ENCODE measurements at regions not wholly inside any gene's neighbourhood (a gene's known extent, or its start where the extent isn't known, plus 50 kb on each side); places are given as distances from the start of the nearest gene placed in this dataset.

DNA sequence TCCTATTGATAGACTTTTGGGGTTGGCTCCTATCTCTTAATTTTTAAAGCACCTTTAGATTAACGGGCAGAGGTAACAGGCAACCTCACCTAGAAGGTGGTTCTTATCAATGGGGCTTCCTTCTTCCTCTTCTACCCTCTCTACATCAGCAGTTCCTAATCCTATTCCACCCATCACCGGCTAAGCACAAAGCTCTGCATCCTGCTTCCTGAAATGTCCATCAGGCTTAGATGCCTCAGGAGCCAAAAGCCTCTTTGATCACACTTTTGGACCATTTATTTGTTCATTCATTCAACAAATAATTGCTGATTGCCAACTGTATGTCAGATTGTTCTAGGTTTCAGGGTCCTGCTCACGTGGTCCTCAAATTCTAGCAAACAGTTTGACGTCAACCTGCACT, 586.0 kb downstream of the TOX3 start:
- DNase-seq = no peak

DNA sequence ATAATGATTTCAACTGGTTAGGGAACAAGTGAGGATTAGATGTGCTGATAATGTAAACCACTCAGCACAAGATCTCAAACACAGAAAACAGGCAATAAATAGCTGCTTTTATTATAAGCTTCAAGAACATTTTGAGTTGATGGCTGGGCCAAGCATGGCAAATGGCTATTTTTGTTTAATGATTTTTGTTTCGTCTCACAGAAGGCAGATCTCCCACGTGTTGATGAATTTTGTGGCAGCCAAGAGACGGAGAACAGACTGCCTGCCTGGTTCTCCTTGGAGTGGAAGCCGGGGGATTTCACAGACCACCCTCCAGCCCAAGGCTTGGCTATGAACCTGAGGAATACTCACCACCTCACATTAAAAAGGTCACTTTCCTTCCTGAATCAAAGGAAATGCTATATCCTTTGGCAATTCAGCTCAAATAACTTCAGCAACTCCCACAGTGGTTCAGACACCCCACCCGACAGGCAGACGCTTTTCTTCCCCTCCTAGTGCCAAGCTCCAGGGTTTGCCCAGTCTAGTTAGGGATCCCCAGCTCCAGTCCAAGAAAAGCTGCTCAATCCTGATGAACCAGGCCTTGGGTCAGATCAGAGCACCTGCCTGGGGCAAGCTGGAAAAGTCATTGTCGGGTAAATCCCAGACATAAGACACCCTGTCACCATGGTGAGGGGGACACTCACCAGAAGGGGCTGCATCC, 593.5 kb downstream of the TOX3 start:
- no peak for DNase-seq

DNA sequence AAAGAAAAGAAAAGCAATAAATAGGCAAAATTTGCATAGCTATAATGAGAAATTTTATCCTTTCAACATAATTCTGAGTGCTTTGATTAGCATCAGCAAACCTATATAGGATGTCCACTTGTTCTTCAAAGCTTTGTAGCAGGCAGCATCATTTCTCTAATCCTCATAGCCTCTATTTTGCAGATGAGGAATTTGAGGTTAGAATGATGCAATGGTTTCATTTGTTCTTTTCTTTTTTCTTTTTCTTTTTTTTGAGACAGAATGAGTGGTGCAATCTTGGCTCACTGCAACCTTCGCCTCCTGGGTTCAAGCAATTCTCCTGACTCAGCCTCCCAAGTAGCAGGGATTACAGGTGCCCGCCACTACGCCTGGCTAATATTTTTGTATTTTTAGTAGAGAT, 594.4 kb downstream of the TOX3 start:
- no peak for DNase-seq

DNA sequence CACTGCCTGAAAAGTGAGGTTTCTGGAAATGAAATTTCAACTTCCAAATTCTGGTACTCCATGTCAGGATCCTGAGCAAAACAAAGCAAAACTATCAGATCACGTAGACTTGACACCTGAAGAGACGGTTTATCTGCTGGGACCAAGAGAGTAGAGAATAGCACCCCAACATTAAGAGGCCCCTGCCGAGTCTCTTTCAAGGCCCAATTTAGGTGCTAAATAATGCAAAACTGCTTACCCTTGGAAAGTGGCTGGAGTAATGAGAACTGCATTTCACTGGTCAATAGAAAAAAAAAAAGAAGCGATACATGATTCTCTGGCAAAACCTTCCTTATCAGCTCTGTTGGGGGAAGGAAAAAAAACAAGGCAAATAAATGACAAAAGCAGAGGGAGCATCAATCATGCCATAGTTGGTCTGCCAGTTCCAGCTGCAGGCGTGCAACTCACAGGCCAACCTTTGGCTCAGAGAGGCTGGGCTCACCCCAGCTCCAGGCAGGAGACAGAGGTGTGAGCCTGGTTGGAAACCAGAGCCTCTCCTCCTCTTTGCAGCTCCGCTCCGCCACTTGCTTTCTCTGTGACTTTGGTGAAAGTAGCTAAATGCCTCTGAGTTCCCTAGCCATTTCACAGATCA, 595.2 kb downstream of the TOX3 start:
- DNase-seq = no peak

DNA sequence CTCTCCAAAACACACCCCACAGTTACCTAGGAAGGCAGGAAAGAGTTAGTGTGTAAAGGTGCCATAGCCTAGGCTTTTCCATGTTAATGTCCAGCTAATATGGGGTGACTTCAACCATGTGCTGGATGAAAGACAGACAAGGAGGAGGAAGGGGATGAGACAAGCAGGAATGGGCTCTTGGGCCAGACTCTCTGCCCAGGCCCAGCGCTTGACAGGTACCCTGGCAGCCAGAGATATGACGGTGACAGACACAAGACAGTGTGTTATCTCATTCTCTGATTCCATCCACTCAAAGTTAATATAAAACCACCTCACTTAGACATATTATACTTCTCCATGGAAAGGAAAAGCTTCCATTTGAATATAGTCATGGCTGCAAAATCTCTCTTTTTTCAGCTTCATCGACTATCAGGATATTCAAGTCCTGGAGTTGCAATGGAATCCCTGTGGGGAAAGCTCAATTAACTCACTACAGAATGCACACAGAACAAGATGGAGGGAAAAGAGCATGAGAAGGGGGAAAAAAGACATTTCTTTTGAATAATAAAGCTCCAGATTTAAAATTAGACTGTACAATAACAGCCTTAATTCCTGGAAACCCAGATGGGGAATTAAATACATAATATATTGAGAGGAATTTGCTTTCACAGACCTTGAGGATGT, 596.7 kb downstream of the TOX3 start:
- DNase-seq = no peak

DNA sequence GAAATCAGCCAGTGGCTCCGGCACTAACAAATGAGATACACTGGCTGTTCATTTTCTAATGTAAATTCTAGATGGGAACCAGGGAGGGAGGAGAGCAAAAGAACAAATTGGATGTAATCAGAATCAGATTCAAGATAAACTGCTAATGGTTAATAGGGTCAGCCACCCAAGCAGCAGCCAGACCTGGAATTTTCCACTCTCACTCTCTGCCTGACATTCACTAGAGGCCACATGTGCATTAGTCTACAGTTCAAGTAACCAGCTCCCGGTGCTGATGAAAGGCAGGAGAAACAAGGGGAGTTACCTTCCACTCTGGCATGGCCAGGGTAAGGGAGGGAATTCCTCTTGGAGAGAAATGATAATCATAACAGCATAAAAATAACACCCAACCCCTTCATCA, 597.7 kb downstream of the TOX3 start:
- no peak for DNase-seq

DNA sequence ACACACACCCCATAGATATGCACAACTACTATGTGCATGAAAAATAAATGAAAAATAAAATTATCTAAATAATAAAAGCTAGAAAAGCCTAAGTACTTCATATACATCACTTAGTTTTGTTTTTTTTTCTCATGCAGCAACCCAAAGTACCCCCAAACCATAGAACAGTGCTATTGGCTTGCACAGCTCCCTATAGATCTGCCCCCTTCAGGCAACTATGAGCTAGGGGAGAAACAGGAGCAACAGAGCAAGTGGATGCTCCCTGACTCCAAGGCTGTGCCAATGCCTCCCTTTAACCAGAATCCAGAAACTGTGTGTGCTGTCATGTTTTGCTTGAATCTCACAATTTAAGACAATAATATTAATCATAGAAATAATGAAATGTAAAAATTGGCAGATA, 605.5 kb downstream of the TOX3 start:
- DNase-seq = no peak

DNA sequence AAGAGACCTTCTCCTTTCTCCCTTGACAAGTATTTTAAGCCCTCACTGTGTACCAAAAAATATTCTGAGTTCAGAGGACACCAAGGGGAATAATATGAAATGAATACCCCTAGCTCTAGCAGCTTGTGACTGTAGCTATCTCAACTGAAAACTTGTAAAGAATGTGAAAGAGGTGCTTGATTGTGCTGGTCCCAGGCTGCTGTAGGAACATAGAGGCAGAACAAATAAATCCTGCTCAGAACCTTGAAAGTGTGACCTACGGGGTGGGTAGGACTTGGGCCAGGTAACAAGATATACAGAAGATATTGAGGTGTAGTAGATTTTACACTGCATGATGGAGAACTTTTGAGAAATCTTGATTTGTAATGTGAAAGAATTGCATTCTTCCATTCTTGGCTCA, 606.8 kb downstream of the TOX3 start:
- peak; percentile 5 for DNase-seq

DNA sequence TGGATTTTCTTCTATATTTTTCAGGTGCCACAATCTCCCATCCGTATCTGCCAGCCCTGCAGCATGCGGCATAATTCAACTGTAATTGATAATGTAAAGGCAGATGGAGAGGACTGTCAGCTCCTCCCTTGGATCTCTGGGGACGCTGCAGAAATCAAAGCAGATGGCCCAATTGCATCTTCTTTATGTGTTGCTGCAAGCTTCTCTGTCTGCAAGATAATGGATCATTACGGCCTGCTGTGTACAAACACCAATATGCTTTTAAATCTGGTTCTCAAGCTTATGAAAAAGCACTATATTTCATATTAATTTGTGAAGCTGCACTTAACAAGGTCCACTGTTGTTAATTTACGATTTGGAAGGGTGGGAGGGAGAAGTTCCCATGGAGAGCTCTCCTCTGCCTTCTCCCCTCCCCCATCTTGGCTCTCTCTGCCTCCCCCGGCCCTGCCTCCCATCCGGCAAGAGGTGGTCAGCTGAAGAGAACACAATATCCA, 607.5 kb downstream of the TOX3 start:
- DNase-seq = peak; percentile 90

DNA sequence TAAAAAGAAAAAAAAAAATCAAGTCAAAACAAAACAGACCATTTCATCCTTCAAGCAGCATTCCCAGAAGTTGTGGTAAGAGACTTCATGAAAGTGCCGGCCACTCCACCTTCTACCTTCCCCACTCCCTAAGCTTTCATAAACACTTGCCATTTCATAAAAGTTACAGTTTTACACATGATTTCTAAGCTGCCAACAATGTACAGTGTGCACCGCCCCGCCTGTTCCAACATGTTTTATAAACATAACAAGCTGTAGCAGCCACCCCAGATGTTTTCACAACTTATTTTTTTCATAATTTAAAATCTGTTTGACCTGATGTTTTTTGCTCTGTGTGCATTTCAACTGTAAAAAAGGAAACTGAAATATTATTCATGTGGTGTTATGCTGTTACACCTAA, 608.1 kb downstream of the TOX3 start:
- no peak for DNase-seq

DNA sequence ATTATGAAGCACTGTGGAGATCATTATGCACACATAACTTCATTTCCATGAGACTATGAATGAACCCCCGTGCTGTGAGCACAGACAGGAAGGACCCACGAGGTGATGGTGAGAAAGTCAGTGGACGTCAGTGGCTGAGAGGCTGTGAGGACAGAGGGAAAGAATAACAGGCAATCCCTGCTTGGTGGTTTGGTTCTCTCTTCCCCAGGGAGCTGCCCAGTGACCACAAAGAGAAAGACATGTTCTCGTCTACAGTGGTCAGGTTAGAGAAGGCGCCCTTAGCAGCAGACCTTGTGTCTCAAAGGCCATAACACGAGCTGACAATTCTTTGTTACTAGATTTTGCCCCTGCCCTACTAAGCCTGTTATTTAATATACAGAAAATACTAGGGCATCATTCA, 609.2 kb downstream of the TOX3 start:
- DNase-seq = no peak

DNA sequence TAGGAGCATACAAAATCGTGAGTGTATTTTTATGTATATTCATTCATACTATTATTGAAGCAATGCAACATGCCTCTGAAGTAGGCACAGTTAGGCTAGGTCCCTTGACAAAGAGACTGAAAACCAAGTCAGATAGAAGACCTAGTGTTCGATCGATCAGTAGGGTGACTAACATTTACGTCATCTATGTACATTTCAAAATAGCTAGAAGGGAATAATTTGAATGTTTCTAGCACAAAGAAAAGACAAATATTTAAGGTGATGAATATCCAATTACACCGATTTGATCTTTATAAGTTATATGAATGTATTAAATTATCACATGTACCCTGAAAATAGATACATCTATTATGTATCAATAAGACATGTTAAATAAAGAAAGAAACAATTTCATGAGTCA, 610.1 kb downstream of the TOX3 start:
- no peak for DNase-seq

DNA sequence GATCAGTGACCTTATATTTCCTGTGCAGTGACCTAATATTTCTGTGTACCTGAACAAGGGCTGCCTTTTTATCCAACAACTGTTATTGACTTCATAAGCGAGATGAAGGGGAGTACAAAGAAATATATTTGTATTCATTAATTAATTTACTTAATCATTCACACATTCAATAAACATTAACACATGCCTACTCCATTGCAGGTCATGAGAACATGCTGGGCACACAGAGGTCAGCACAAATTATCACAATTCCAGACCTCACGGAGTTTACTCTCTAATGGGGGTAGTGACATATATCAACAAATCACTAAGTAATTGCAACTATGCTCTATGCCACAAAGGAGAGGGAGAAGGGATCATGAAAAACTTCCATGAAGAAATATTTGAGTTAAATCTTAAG, 614.6 kb downstream of the TOX3 start:
- DNase-seq = no peak

DNA sequence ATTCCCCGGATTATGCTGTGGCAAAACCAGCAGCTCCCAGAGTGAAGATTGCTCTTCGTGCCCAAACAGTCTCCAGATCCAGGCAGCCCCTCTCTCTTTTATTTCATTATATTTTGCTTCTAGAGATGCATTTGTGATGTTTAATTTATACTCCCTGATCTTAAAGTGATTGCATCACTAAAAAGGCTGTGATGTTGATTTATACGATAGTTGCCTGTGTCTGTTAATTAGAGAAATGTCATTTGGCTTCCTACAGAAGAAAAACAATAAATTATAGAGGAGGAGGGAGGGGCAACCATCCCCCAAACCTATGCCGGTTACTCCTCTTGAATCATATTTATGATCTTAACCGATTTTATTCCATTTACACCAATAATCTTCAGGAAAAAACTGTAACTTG, 615.3 kb downstream of the TOX3 start:
- no peak for DNase-seq

DNA sequence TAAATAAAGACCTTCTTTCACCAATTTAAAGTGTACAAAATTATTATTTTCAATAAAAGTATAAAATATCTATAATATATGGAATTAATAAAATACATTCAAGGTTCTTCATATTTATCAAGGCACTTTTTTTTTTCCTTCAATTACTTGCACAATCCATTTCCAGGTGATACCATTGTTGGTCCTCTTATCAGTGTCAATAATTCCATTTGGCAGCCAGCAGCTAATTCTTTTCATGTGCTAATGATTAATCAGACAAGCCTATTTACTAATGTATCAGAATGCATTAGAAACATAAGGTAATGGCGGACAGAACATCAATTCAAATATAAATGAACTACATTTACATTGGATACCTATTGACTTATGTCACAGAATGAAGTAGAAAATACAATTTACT, 622.2 kb downstream of the TOX3 start:
- DNase-seq = no peak

DNA sequence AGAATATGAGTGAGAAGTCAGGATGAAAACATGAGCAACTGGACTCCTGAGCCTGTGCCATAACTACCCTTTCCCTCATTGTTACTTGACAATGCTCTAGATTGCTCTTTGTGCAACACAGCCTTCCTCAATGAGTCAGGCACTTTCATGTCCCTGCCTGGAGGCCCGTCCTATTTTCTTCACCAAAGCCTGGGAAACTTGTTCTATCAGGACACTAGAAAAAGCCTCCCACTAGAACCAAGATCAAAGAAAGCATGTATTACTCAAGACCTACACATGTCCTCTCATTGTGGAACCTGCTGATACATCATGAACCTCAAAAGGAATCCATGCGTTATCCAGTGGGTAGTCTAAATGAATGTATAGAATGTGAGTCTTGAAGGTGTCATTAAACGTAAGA, 624.5 kb downstream of the TOX3 start:
- no peak for DNase-seq

DNA sequence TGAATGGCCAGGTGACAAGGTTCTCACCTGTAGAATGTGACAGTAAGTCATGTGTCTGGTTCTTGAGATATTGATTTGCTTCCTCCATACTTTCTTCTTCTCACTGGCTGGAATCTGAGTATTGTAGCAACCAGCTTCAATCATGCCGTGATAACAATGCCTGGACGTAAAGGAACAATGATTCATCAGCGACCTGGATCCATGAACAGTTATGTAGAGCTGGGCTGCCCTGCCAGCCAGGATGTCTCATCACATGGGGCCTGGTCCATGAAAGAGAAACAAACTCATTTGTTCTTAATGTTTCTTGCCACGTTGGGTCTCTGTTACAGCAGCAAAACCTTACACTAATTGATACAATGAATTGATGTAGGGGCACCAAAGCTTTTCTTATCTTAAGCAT, 627.2 kb downstream of the TOX3 start:
- no peak for DNase-seq

DNA sequence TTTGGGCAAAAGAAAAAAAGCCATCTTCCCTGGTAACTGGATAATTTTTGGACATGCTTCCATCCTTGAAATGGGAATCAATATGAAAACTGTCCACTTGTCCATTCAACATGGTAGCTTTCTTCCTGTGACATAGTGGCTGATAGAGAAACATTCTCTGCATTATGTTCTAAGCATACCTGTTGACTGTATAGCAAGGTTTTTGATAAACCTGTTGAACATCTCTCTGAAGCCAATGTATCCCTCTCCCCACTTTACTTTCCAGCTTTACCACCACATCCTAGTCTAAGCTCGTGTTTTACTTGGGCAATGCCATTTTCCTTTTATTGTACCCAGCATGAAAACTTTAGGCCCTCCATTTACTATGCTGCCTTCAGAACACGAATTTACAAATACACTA, 630.1 kb downstream of the TOX3 start:
- DNase-seq = no peak

DNA sequence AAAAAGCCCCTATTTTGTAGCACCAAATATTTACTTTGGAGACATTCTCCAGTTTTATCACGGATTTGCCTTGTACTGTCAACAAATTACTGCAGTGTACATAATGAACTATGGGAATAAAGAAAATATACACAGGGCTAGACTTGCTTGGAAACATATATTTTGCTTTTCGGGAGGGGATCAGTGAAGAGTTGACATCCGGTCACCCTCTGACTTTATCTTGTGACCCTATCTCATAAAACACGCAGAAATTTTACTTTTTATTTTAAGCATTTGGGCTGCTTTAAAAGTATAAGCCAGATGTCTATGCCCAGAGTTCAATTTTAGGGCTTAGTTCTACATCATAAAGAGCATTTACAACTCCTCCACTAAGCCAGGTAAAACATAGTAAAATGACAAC, 630.7 kb downstream of the TOX3 start:
- no peak for DNase-seq

DNA sequence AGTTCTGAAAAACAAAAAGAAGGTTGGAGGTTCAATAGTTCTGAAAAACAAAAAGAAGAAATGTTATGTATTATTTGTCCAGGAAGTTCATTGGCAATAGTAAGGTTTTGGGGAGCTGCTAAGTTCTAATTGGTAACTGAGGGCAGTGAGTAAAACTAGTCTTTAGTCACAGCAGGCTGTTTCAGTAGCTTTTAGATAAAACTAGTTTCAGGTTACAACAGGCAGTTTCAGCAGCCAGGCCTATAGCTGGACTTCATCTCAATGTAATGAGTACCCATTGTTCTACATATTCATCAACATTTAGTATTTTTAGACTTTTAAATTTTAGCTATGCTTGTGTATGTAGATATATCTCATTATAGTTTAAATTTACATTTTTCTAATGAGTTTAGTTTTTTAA, 639.3 kb downstream of the TOX3 start:
- peak; percentile 5 for DNase-seq

DNA sequence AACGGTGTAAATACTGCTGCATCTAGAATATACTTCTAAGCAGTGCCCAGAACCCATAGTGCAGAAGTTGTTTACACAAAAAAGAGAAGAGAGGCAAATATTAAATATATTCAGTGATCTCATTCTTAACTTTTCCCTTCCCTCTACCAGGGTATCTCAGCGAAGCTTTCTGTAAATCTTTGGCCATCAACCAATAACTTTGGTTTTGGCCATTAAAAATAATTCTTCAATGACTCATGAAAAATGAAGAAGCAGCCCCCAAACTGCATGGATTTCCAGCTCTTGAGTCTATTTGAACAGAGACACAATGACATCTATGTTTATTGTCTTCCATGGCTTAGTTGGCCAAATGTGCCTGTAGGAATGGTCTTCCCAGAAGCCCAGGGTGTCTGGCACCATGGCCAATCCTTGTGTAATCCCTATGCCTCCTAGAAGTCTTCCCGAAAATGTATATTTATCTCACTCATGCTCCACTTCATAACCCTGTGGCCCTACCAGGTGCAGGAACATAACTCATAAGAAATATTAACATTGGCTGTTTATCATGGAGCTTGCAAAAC, 646.6 kb downstream of the TOX3 start:
- DNase-seq = no peak

DNA sequence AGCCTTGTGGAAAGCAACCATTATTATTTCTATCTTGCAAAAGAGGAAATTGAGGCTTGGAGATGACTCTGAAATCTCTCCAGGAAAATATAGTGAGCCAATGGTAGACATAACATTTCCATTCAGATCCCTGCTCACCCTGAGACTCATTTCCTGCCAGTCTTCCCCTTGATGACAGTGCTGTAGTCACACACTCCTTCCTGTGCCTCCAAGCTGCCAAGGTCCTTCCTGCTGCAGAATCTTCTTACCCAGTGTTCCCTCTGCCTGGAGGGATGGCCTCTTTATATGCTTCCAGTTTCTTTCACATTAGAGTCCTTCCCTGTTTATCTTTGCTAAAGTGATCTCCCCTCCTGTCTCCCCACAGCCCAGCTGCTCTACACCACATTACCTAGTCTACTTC, 648.1 kb downstream of the TOX3 start:
- no peak for DNase-seq

DNA sequence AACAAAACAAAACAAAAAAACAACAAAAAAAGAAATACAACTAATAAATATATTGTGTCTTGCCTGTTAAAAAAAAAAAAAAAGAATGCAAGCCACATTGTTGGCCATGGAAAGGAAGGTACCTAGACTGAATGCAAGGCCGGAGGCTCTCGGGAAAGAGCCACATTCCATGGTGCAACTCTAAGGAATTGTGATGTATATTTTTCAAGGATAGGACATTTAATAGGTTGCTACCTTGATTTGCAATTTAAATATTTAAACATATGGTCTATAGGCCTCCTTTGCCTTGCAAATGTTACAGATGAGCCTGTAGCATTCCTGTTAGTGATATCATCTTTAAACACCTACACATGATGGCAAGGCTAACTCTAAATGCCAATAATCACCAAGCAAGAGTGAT, 650.9 kb downstream of the TOX3 start:
- DNase-seq = no peak

Measured in NCI-H69 (cell line).